Neuronal stem cell (in vitro differentiated cells): ENCODE measurements at regions not wholly inside any gene's neighbourhood (a gene's known extent, or its start where the extent isn't known, plus 50 kb on each side); places are given as distances from the start of the nearest gene placed in this dataset.

ENCODE experiments used
- DNase-seq: peaks from one replicate; pipeline ENCODE4 v3.0.0-alpha.2; 2013; ENCODE audit warnings: low spot score
- H2AFZ ChIP-seq: one replicate; pipeline ENCODE4 v1.6.1; 2013; ENCODE audit warnings: mild to moderate bottlenecking, low read length, inconsistent platforms
- H2AK5ac ChIP-seq: 2 replicates; pipeline ENCODE4 v1.6.1; 2013; ENCODE audit warnings: low read depth, mild to moderate bottlenecking, inconsistent platforms, low read length, moderate library complexity, mixed read lengths
- H2BK120ac ChIP-seq: 2 replicates; pipeline ENCODE4 v1.6.1; 2013; ENCODE audit warnings: low read depth, mild to moderate bottlenecking, inconsistent platforms, low read length, moderate library complexity, mixed read lengths
- H2BK12ac ChIP-seq: one replicate; pipeline ENCODE4 v1.6.1; 2013; ENCODE audit warnings: low read length, inconsistent platforms
- H2BK15ac ChIP-seq: 2 replicates; pipeline ENCODE4 v1.6.1; 2013; ENCODE audit warnings: mild to moderate bottlenecking, low read length, inconsistent platforms, mixed read lengths
- H2BK5ac ChIP-seq: one replicate; pipeline ENCODE4 v1.6.1; 2013; ENCODE audit warnings: inconsistent platforms, mild to moderate bottlenecking, low read length, moderate library complexity
- H3K14ac ChIP-seq: one replicate; pipeline ENCODE4 v1.6.1; 2013; ENCODE audit warnings: low read length, inconsistent platforms
- H3K18ac ChIP-seq: 2 replicates; pipeline ENCODE4 v1.6.1; 2013; ENCODE audit warnings: low read length, inconsistent platforms
- H3K23ac ChIP-seq: 2 replicates; pipeline ENCODE4 v1.6.1; 2013; ENCODE audit warnings: low read depth, mild to moderate bottlenecking, mixed read lengths, low read length, inconsistent platforms; ENCODE audit not compliant: poor library complexity
- H3K27ac ChIP-seq: replicated peaks from 3 replicates; pipeline ENCODE4 v1.5.1; 2013; ENCODE audit warnings: low read length, inconsistent platforms
- H3K27me3 ChIP-seq, 3 experiments: 2 replicates each; pipeline ENCODE4 v1.6.1; 2013; ENCODE audit warnings: low read length in 3 of 3, mild to moderate bottlenecking in 2 of 3, inconsistent platforms in 1 of 3, low read depth in 1 of 3, mixed read lengths in 1 of 3, moderate library complexity in 1 of 3; ENCODE audit not compliant: control insufficient read depth in 3 of 3, insufficient read depth in 3 of 3
- H3K36me3 ChIP-seq, 2 donors: replicated peaks in 1 of 2; 2 replicates each; pipeline ENCODE4 v1.6.1; 2013; ENCODE audit warnings: low read length in 2 of 2; ENCODE audit not compliant: control insufficient read depth in 2 of 2, insufficient read depth in 2 of 2
- H3K4ac ChIP-seq: 2 replicates; pipeline ENCODE4 v1.6.1; 2013; ENCODE audit warnings: inconsistent platforms, mild to moderate bottlenecking, low read length, moderate library complexity
- H3K4me1 ChIP-seq, 2 donors: 1 replicate in 1 of 2; 2 replicates in 1 of 2; pipeline ENCODE4 v1.6.1; 2013; ENCODE audit warnings: low read length in 2 of 2, low read depth in 1 of 2; ENCODE audit not compliant: control insufficient read depth in 2 of 2, insufficient read depth in 1 of 2
- H3K4me2 ChIP-seq: one replicate; pipeline ENCODE4 v1.6.1; 2013; ENCODE audit warnings: mild to moderate bottlenecking, low read length, inconsistent platforms; ENCODE audit not compliant: insufficient read depth, poor library complexity, severe bottlenecking
- H3K4me3 ChIP-seq, 2 donors: 2 replicates each; pipeline ENCODE4 v1.5.1; 2013; ENCODE audit warnings: low read length in 2 of 2, mild to moderate bottlenecking in 2 of 2, inconsistent platforms in 1 of 2, moderate library complexity in 1 of 2
- H3K79me1 ChIP-seq: one replicate; pipeline ENCODE4 v1.6.1; 2013; ENCODE audit warnings: low read depth, mild to moderate bottlenecking, inconsistent platforms, low read length, moderate library complexity
- H3K9ac ChIP-seq: one replicate; pipeline ENCODE4 v1.6.1; 2013; ENCODE audit warnings: mild to moderate bottlenecking, low read depth, low read length, inconsistent platforms; ENCODE audit not compliant: poor library complexity
- H3K9me3 ChIP-seq, 2 donors: replicated peaks in 1 of 2; 2 replicates each; pipeline versions ENCODE3 to v1.6.1; 2013; ENCODE audit warnings: low read length in 2 of 2, mild to moderate bottlenecking in 2 of 2, inconsistent platforms in 1 of 2, low read depth in 1 of 2, mixed read lengths in 1 of 2, moderate library complexity in 1 of 2; ENCODE audit not compliant: control insufficient read depth in 2 of 2, insufficient read depth in 1 of 2
- H4K8ac ChIP-seq: one replicate; pipeline ENCODE4 v1.6.1; 2013; ENCODE audit warnings: low read depth, mild to moderate bottlenecking, inconsistent platforms, low read length, moderate library complexity
- H4K91ac ChIP-seq: one replicate; pipeline ENCODE4 v1.6.1; 2013; ENCODE audit warnings: low read length, low read depth, mild to moderate bottlenecking, inconsistent platforms; ENCODE audit not compliant: poor library complexity
- WGBS, 2 donors: extraction: QIAGEN DNeasy Blood & Tissue Kit; methylation state at CpG; one replicate each; pipeline ENCODE4 v1.1.7; 2013; ENCODE audit warnings: missing lambda C conversion rate in 2 of 2, mixed read lengths in 1 of 2; ENCODE audit not compliant: insufficient read length in 2 of 2, insufficient replicate concordance in 1 of 2; ENCODE audit errors: extremely low coverage in 2 of 2; 5-methylcytosine and 5-hydroxymethylcytosine counted together

GRCh38 chr4:56147371-56147770 is 198.6 kb downstream of the CEP135 start:
- no peak for DNase-seq
- Histone ChIP-seq H3K4me2 (no peak overlapping the region), H3K4me3 (no peak overlapping the region), H3K4me1 (peaks cover 0 to 3% of the 10 kb centered on the region in 2 donors), H3K23ac (no peak overlapping the region), H4K8ac (no peak overlapping the region), H3K27ac (no peak overlapping the region), H2BK120ac (no peak overlapping the region), H3K9me3 (peaks cover 0 to 3% of the 10 kb centered on the region in 2 donors), H3K27me3 (no peaks in the 10 kb centered on the region), H3K18ac (no peak overlapping the region), H3K36me3 (no peaks in the 10 kb centered on the region), H3K9ac (no peak overlapping the region), H2BK5ac (no peak overlapping the region), H3K4ac (no peak overlapping the region), H3K14ac (no peak overlapping the region), H2AK5ac (no peak overlapping the region), H2BK12ac (no peak overlapping the region), H4K91ac (no peak overlapping the region), H3K79me1 (no peaks in the 10 kb centered on the region), H2BK15ac (no peak overlapping the region), H2AFZ (no peak overlapping the region)

DNA sequence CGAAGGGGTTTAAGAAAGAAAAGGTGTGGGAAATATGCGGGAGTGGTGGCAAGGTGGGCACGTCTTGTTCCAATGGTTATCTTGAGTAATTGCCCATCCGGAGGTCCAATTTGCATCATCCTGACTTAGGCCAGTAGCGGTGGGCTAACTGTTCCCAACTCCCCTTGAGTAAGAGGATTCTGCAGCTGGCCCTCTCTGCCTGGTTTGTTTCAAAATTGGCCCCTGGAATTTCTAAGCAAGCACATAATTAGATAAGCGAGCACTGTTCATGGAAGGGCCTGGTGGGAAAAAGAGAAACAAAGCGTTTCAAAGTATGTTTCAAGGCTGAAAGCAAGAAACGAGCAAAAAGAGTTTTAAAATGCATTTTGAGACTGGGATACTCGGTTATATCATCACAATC is 198.2 kb downstream of the CEP135 start:
- H3K14ac ChIP-seq = no peak overlapping the region

GRCh38 chr4:56142088-56142487 is 193.3 kb downstream of the CEP135 start:
- no peak overlapping the region for H2BK5ac ChIP-seq
- no peak overlapping the region for H3K23ac ChIP-seq
- no peak overlapping the region for H2BK15ac ChIP-seq
- no peak overlapping the region for H2AFZ ChIP-seq
- no peak overlapping the region for H3K4me2 ChIP-seq
- peaks cover 4% of the 10 kb centered on the region for H3K79me1 ChIP-seq
- H3K36me3 ChIP-seq = no peaks in the 10 kb centered on the region
- no peak overlapping the region for H3K18ac ChIP-seq
- H4K91ac ChIP-seq = no peak overlapping the region
- H3K9ac ChIP-seq = no peak overlapping the region
- peaks cover 0 to 4% of the 10 kb centered on the region in 2 donors for H3K4me1 ChIP-seq
- no peak overlapping the region for H3K4ac ChIP-seq
- H2BK120ac ChIP-seq = no peak overlapping the region
- H4K8ac ChIP-seq = no peak overlapping the region
- no peak overlapping the region for H2AK5ac ChIP-seq
- WGBS, 2 donors = no CpG with 5 or more reads among the region's 1 CpG
- no peaks in the 10 kb centered on the region for H3K27me3 ChIP-seq
- no peak overlapping the region for H2BK12ac ChIP-seq
- no peak overlapping the region for H3K27ac ChIP-seq
- no peak overlapping the region for H3K4me3 ChIP-seq
- H3K14ac ChIP-seq = no peak overlapping the region
- no peak for DNase-seq
- H3K9me3 ChIP-seq = no peaks in the 10 kb centered on the region

More for the DNA sequence above, 198.2 kb downstream of the CEP135 start:
- no peak overlapping the region for H2BK15ac ChIP-seq
- H3K4ac ChIP-seq = no peak overlapping the region
- H3K79me1 ChIP-seq = no peaks in the 10 kb centered on the region
- H3K4me3 ChIP-seq = no peak overlapping the region
- H2AFZ ChIP-seq = no peak overlapping the region
- no peaks in the 10 kb centered on the region for H3K27me3 ChIP-seq
- H3K4me2 ChIP-seq = no peak overlapping the region
- H3K9ac ChIP-seq = no peak overlapping the region
- H2BK12ac ChIP-seq = no peak overlapping the region
- WGBS, 2 donors = no CpG with 5 or more reads among the region's 9 CpGs
- H3K9me3 ChIP-seq = peaks cover 0 to 3% of the 10 kb centered on the region in 2 donors
- no peak overlapping the region for H3K23ac ChIP-seq
- H3K36me3 ChIP-seq = no peaks in the 10 kb centered on the region
- H3K18ac ChIP-seq = no peak overlapping the region
- no peak overlapping the region for H4K91ac ChIP-seq
- no peak overlapping the region for H2BK5ac ChIP-seq
- DNase-seq = no peak
- H2BK120ac ChIP-seq = no peak overlapping the region
- H2AK5ac ChIP-seq = no peak overlapping the region
- H3K27ac ChIP-seq = no peak overlapping the region
- no peak overlapping the region for H4K8ac ChIP-seq
- peaks cover 0 to 3% of the 10 kb centered on the region in 2 donors for H3K4me1 ChIP-seq

DNA sequence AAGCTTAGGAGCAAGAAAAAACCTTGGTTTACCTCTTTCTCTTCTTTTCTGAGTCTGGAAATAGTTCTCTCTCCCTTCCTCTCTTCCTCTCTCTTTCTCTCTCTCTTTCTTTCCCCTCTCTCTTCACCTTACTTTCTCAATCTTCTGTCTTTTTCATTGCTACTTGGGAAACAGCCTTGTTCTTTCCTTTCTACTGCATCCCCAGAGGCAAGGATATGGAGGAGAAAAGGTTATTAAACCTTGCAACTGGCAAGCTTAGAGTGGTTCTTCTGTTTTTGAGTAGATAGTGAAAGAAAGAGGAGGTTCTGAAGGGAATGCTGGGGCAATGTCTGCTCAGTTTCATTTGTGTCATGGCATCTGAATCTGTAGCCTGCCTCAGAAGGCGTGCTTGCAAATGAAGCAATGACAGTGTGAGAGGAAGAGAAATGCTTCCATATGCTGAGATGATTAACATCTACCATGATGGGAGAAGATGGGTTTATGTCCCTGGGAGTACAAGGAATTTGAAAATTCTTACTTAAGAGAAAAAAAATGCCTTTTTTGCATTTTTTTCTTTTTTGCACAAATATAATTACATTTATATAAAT is 190.6 kb downstream of the CEP135 start:
- no peak overlapping the region for H3K4me3 ChIP-seq
- DNase-seq = no peak
- H3K27me3 ChIP-seq = no peaks in the 10 kb centered on the region
- H2BK120ac ChIP-seq = no peak overlapping the region
- H3K14ac ChIP-seq = no peak overlapping the region
- no peak overlapping the region for H3K23ac ChIP-seq
- no peak overlapping the region for H2BK5ac ChIP-seq
- H4K8ac ChIP-seq = no peak overlapping the region
- H3K4me2 ChIP-seq = no peak overlapping the region
- peaks cover 4% of the 10 kb centered on the region for H3K79me1 ChIP-seq
- H3K9ac ChIP-seq = no peak overlapping the region
- no peak overlapping the region for H2AFZ ChIP-seq
- no peaks in the 10 kb centered on the region for H3K36me3 ChIP-seq
- H3K9me3 ChIP-seq = no peaks in the 10 kb centered on the region
- no peak overlapping the region for H4K91ac ChIP-seq
- H2BK15ac ChIP-seq = no peak overlapping the region
- WGBS, 2 donors = no CpG with 5 or more reads among the region's 1 CpG
- no peak overlapping the region for H2BK12ac ChIP-seq
- H2AK5ac ChIP-seq = no peak overlapping the region
- H3K4ac ChIP-seq = no peak overlapping the region
- H3K18ac ChIP-seq = no peak overlapping the region
- peaks cover 0 to 2% of the 10 kb centered on the region in 2 donors for H3K4me1 ChIP-seq
- H3K27ac ChIP-seq = no peak overlapping the region
